HAP-1 (cell line): ENCODE measurements at regions not wholly inside any gene's neighbourhood (a gene's known extent, or its start where the extent isn't known, plus 50 kb on each side); places are given as distances from the start of the nearest gene placed in this dataset.

Experiments
- DNase-seq, 2 experiments: peaks; one replicate each; pipeline ENCODE4 v3.0.0-alpha.2; 2016 to 2020; ENCODE audit warnings: low spot score in 2 of 2
- H3K27me3 ChIP-seq: fragments of 250-450 bp; sonication (Bioruptor Pico); 2 replicates; pipeline ENCODE4 v1.5.1; 2020; ENCODE audit warnings: low read depth, mild to moderate bottlenecking, moderate library complexity
- H3K36me3 ChIP-seq: fragments of 250-450 bp; sonication (Bioruptor Pico); replicated peaks from 2 replicates; pipeline ENCODE4 v1.5.1; 2020; ENCODE audit warnings: mild to moderate bottlenecking
- H3K4me1 ChIP-seq: fragments of 250-450 bp; sonication (Bioruptor Pico); 2 replicates; pipeline ENCODE4 v1.5.1; 2020; ENCODE audit warnings: mild to moderate bottlenecking
- H3K4me3 ChIP-seq: fragments of 250-450 bp; sonication (Bioruptor Pico); 2 replicates; pipeline ENCODE4 v1.5.1; 2020; ENCODE audit warnings: mild to moderate bottlenecking, moderate library complexity
- H3K9me3 ChIP-seq: fragments of 250-450 bp; sonication (Bioruptor Pico); 2 replicates; pipeline ENCODE4 v1.5.1; 2020; ENCODE audit warnings: mild to moderate bottlenecking, moderate library complexity
- in situ Hi-C: fragments of 300-500 bp; cut with MboI; formaldehyde crosslinking; loops from 3 replicates; pipeline ENCODE4 v1.14.3; 2020; ENCODE audit warnings: low sequenced_read_pairs, inconsistent platforms, mixed read lengths

DNA sequence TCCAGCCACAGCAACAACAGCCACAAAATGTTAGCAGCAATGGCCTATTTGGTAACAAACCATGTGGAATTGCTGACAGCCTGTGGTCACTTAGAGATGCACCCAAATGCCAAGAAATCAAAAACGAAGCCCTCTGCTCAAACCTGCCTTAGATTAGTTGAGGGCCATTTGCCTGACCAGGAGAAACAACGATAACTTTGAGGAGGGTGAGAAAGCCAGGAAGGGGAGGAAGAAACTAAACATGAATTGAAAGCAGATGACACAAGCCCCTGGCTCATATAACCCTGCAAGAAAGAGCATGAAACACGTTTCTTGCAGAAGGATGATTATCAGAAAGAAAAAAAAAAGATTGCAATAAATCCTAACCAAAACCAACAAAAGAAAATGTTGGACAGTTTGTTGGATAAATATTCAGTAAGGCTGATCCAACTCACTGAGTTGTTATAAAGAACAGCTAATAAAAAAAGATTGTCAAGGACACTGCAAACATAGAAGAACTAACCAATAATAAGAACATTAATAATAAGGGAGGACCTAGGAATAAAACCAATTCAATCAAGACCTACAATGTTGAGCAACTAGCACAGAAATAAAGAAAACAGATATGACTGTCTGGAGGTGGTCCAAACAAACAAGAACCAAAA lies 140.5 kb upstream of the SLC30A5 start:
- Histone ChIP-seq H3K27me3 (peaks cover 3% of the 10 kb centered on the region; the same call in 1 of the 2 replicates), H3K9me3 (no peaks in the 10 kb centered on the region), H3K4me1 (no peaks in the 10 kb centered on the region), H3K36me3 (no peaks in the 10 kb centered on the region), H3K4me3 (no peak overlapping the region)
- DNase-seq, result no peak
- in situ Hi-C loops, result loop anchor here (25.0 kb wide), 1 partner anchor 616 kb away; no protein-coding TSS in a partner anchor

DNA sequence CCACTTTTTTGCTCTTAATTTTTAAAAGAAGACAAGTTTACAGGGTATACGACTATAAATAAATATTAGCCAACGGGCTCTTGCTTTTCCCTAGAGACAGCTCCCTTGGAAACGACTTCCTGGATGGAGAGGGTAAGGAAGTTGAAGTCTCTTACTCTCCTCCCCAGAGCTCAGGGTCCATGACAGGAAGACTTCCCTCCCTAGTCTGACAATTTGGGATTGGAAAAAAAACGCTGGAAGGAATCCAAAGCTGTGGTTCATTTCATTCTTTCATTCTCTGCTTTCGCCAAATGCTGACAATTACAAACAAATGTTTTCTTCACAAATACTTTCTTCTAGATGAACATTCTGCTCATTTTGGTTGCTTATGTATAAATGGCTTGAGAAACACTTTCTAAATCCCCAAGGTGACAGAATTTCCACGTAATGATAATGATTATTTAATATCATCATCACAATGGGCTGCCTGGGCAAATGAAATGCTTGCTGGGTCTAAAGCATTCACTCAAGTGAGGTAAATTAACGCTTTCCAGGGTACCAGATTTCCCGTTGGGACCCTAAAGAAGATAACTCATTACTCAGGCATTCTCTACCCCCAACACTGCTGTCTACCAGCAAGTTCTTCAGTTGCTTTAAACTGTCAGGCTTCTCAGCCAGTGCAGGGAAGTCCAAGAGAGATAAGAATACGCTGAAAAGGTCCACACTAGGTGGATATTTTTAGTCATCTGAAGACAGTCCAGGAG lies 139.8 kb upstream of the SLC30A5 start:
- no peaks in the 10 kb centered on the region for H3K4me1 ChIP-seq
- in situ Hi-C loops, result loop anchor here (25.0 kb wide), 1 partner anchor 617 kb away; no protein-coding TSS in a partner anchor
- H3K36me3 ChIP-seq, result no peaks in the 10 kb centered on the region
- no peak for DNase-seq
- H3K27me3 ChIP-seq, result peaks cover 3% of the 10 kb centered on the region; the same call in 1 of the 2 replicates
- no peak overlapping the region for H3K4me3 ChIP-seq
- no peaks in the 10 kb centered on the region for H3K9me3 ChIP-seq

DNA sequence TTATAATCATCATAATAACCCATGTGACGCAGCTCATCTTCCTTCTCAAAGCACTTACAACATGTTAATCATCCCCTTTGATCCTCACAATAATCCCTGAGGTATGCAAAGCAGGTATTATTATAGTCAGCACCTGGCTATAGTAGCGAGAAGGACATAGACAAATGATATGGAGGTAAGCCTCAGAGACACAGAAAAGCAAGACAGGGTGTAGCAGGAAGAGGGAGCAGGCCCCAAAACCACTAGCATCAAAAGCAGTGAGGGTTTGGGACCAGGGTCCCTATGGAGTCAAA lies 139.2 kb upstream of the SLC30A5 start:
- no peaks in the 10 kb centered on the region for H3K9me3 ChIP-seq
- no peaks in the 10 kb centered on the region for H3K4me1 ChIP-seq
- in situ Hi-C loops, result loop anchor here (25.0 kb wide), 1 partner anchor 617 kb away; no protein-coding TSS in a partner anchor
- no peak for DNase-seq
- H3K4me3 ChIP-seq, result no peak overlapping the region
- H3K36me3 ChIP-seq, result no peaks in the 10 kb centered on the region
- peaks cover 3% of the 10 kb centered on the region; the same call in 1 of the 2 replicates for H3K27me3 ChIP-seq

DNA sequence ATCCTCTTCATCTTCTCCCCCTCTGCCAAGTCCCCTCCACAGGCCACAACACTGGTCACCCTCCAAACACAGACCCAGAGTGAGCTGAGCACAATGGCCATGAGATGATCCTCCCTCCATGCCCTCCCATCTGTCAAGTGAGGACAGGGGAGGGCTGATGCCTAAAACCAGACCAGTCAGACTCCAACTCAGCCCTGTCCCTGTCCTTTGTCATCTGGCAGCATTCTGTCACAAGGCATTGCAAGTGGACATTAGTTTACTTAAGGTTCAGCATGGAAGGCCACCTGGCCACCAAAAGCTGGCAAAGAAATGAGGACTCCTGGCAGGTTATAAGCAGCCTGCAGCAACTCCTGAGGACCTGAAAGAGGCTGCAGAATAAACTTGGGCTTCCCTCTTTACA lies 136.2 kb upstream of the SLC30A5 start:
- H3K27me3 ChIP-seq, result no peaks in the 10 kb centered on the region
- no peaks in the 10 kb centered on the region for H3K4me1 ChIP-seq
- no peak for DNase-seq
- no peak overlapping the region for H3K4me3 ChIP-seq
- in situ Hi-C loops, result loop anchor here (25.0 kb wide), 1 partner anchor 620 kb away; no protein-coding TSS in a partner anchor
- no peaks in the 10 kb centered on the region for H3K36me3 ChIP-seq
- no peaks in the 10 kb centered on the region for H3K9me3 ChIP-seq

DNA sequence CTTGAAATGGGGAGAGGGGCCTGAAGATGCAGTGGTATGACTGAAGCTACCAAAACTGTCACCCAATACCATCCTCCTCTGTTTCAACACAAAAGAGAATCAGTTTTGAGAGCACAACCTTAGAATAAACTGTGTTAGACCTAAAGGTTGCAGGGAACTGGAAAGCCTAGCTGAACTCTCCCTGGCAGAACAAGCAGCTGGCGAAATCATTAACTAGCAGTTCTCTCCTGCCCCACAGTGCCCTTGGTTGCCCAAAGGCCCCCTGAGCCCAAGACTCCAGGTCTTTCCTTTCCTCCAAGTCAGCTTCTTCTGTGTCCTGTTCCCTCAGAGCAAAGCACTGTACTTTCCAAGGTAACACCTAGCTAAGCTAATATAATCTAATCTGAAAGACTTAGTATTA lies 135.4 kb upstream of the SLC30A5 start:
- no peak overlapping the region for H3K4me3 ChIP-seq
- H3K9me3 ChIP-seq, result no peaks in the 10 kb centered on the region
- H3K4me1 ChIP-seq, result no peaks in the 10 kb centered on the region
- no peak for DNase-seq
- no peaks in the 10 kb centered on the region for H3K36me3 ChIP-seq
- H3K27me3 ChIP-seq, result no peaks in the 10 kb centered on the region
- in situ Hi-C loops, result loop anchor here (25.0 kb wide), 1 partner anchor 621 kb away; no protein-coding TSS in a partner anchor

DNA sequence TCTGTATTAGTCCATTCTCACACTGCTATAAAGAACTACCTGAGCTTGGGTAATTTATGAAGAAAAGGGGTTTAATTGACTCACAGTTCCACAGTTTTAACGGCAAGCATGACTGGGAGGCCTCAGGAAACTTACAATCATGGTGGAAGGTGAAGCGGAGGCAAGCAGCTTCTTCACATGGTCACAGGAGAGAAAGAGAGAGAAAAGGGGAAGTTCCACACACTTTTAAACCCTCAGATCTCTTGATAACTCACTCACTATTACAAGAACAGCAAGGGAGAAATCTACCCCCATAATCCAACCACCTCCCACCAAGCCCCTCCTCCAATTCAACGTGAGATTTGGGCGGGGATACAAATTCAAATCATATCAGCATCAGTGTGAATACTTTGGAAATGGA lies 133.4 kb upstream of the SLC30A5 start:
- H3K27me3 ChIP-seq, result no peaks in the 10 kb centered on the region
- no peak overlapping the region for H3K4me3 ChIP-seq
- H3K4me1 ChIP-seq, result no peaks in the 10 kb centered on the region
- in situ Hi-C loops, result loop anchor here (25.0 kb wide), 1 partner anchor 623 kb away; no protein-coding TSS in a partner anchor
- no peak for DNase-seq
- no peaks in the 10 kb centered on the region for H3K9me3 ChIP-seq
- H3K36me3 ChIP-seq, result no peaks in the 10 kb centered on the region

DNA sequence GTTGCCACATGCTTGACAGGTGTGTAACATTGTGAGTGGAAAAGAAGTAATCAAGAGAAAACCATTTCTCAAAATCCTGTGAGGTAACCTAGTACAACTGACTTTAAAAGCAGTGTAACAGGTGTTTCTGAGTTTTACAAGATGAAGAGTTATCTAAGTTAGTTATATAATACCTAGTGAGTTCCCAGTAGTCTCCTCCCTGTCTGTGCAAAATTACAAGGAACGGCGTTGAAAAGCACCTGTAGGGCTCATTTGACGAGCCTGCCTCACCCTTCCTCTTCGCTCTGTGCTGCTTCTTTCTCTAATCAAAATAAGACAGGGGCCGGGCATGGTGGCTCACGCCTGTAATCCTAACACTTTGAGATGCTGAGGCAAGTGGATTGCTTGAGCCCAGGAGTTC lies 132.9 kb upstream of the SLC30A5 start:
- in situ Hi-C loops, result loop anchor here (25.0 kb wide), 1 partner anchor 624 kb away; no protein-coding TSS in a partner anchor
- no peaks in the 10 kb centered on the region for H3K4me1 ChIP-seq

DNA sequence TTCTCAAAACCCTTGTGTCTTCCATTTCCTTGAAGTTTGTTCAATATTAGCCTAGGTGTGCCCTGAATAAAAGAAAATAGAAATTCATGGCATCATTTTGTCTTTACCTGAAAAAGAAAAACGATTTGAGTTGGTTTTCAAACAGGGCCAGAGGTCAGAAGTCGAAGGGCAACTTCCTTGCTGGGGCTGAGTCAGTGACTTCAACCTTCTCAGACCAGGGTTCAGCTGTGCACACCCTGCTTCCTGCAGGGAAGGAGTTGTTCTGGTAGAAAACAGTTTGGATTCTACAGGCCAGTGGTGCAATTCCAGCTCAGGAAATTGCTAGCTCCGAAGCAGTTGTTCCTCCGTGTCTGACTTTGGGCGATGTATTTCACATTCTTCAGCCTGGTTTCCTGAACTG lies 132.1 kb upstream of the SLC30A5 start:
- Histone ChIP-seq H3K4me1 (no peaks in the 10 kb centered on the region), H3K36me3 (no peaks in the 10 kb centered on the region), H3K27me3 (no peaks in the 10 kb centered on the region), H3K4me3 (no peak overlapping the region), H3K9me3 (no peaks in the 10 kb centered on the region)
- DNase-seq, result no peak
- in situ Hi-C loops, result loop anchor here (25.0 kb wide), 1 partner anchor 624 kb away; no protein-coding TSS in a partner anchor

More for the DNA sequence above, 132.9 kb upstream of the SLC30A5 start:
- DNase-seq, result no peak
- Histone ChIP-seq H3K36me3 (no peaks in the 10 kb centered on the region), H3K9me3 (no peaks in the 10 kb centered on the region), H3K4me3 (no peak overlapping the region), H3K27me3 (no peaks in the 10 kb centered on the region)

DNA sequence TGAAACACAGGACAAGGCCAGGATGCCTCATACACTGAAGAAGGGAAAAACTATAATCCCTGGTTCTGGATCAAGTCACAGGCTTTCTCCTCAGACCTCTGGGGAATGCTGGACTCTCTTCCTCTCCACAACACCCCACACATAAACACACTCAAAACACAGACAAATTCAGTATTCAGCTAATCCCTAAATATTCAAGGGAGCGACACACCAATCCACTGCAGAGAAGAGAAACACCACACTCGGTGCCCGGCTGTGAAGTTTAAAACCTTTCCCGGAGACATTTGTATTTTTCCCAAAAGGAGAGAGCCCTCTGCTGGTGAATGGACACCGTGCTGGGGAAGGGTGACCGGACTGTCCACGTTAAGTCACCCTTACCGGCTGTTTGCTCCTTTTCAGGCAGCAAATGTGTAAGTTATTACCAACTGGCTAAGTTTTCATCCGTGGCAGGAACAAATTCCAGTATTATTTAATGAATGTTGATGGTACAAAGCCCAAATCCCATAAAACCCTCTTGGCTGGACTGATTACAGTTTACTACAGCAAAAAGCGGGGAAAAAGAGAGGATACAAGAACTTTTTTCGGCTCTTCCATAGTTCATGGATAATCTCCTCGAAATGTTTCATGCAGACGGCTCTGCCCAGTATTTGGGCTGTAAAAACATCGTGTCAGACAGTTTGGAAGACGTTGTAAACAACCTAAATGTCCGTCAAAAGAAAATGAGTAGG lies 130.9 kb upstream of the SLC30A5 start:
- Histone ChIP-seq H3K36me3 (no peaks in the 10 kb centered on the region), H3K9me3 (no peaks in the 10 kb centered on the region), H3K4me1 (no peaks in the 10 kb centered on the region), H3K4me3 (no peak overlapping the region), H3K27me3 (no peaks in the 10 kb centered on the region)
- in situ Hi-C loops, result loop anchor here (25.0 kb wide), 1 partner anchor 626 kb away; no protein-coding TSS in a partner anchor
- DNase-seq, result peak; percentile 60 to 73

DNA sequence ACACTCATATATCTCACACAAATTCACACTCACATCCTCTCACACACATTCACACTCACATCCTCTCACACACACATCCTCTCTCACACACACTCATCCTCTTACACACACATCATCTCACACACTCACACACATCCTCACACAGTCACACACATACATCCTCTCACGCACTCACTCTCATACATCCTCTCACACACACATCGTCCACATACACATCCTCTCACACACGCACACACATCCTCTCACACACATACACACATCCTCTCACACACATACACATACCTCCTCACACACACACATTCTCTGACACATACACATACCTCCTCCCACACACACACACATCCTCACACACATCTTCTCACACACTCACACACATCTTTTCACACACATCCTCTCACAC lies 129.1 kb upstream of the SLC30A5 start:
- in situ Hi-C loops, result loop anchor here (25.0 kb wide), 1 partner anchor 627 kb away; no protein-coding TSS in a partner anchor
- no peak overlapping the region for H3K4me3 ChIP-seq
- H3K27me3 ChIP-seq, result 0 out of 2 replicates have a peak, but pooled peaks cover 1% of the 10 kb centered on the region
- H3K4me1 ChIP-seq, result no peaks in the 10 kb centered on the region
- DNase-seq, result no peak
- no peaks in the 10 kb centered on the region for H3K36me3 ChIP-seq
- no peaks in the 10 kb centered on the region for H3K9me3 ChIP-seq

DNA sequence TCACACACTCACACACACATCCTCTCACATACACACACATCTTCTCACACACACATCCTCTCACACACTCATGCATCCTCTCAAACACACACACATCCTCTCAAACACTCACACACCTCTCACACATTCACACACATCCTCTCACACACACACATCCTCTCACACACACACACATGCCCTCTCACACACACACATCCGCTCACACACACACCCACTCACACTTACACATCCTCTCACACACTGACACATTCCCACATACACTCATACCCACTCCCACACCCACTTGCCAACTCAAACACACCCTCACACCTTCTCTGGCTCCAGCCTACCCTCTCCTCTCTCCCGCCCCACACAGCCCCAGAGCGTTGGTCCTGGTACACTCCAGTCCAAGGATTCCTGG lies 127.9 kb upstream of the SLC30A5 start:
- Histone ChIP-seq H3K4me1 (no peaks in the 10 kb centered on the region), H3K4me3 (no peak overlapping the region), H3K36me3 (no peaks in the 10 kb centered on the region), H3K27me3 (peaks cover 9% of the 10 kb centered on the region; the same call in 1 of the 2 replicates), H3K9me3 (no peaks in the 10 kb centered on the region)
- in situ Hi-C loops, result loop anchor here (25.0 kb wide), 1 partner anchor 629 kb away; no protein-coding TSS in a partner anchor
- DNase-seq, result no peak

DNA sequence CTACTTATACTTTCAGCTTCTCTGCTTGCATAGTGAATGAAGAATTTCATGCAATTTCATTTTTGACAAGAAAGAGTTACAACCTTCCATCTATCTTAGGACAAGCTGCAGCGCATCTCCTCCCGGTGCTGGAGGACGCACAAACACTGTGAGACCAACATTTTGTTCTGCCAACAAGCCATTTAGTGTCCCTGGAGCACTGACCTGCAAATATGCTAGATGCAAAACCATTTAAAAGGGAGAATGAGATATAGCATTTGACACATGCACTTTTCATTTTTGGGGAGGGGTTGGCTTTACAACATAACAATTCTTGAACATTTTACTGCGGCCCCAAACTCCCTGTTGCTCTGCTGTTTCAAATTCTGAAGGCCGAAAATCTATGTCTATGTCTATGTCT lies 127.2 kb upstream of the SLC30A5 start:
- no peak for DNase-seq
- Histone ChIP-seq H3K36me3 (no peaks in the 10 kb centered on the region), H3K4me3 (no peak overlapping the region), H3K9me3 (no peaks in the 10 kb centered on the region), H3K4me1 (no peaks in the 10 kb centered on the region), H3K27me3 (peaks cover 15% of the 10 kb centered on the region; the same call in 1 of the 2 replicates)
- in situ Hi-C loops, result loop anchor here (25.0 kb wide), 1 partner anchor 629 kb away; no protein-coding TSS in a partner anchor

DNA sequence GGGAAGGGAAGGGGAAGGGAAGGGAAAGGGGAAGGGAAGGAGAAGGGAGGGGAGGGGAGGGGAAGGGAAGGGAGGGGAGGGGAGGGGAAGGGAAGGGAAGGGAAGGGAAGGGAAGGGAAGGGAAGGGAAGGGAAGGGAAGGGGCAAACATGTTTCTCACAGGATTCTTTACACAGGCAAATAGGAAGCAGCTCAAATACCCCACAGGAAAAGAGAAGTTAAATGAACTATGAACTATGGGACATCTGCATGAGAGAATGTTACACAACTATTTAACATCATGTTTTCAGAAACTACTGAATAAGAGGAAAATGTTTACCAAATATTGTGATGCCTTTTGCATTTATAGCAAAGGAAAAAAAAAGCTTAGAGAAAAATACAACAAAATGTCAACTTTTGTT lies 125.4 kb upstream of the SLC30A5 start:
- no peak for DNase-seq
- in situ Hi-C loops, result loop anchor here (25.0 kb wide), 1 partner anchor 631 kb away; no protein-coding TSS in a partner anchor
- H3K36me3 ChIP-seq, result no peaks in the 10 kb centered on the region
- no peaks in the 10 kb centered on the region for H3K4me1 ChIP-seq
- H3K27me3 ChIP-seq, result peaks cover 20% of the 10 kb centered on the region; the same call in 1 of the 2 replicates
- no peaks in the 10 kb centered on the region for H3K9me3 ChIP-seq
- no peak overlapping the region for H3K4me3 ChIP-seq
